HCT116 (cell line): ENCODE measurements at regions not wholly inside any gene's neighbourhood (a gene's known extent, or its start where the extent isn't known, plus 50 kb on each side); places are given as distances from the start of the nearest gene placed in this dataset.

Experiments used
- ATAC-seq: fragments of 200-7000 bp; cut with Tn5 transposase; 2 replicates; pipeline ENCODE4 v1.9.1; 2020; ENCODE audit warnings: mild to moderate bottlenecking, moderate library complexity
- BruUV-seq: library from RNA; stranded (reverse); fragments of 400-500 nt; replicated peaks from 2 replicates; lab custom pipeline; 2021; lab: Mats Ljungman, UMichigan
- CTCF ChIA-PET: fragments of 300-600 bp; sonication (Branson Sonifier 250); formaldehyde crosslinking; loops from one replicate; lab custom pipeline; 2021; ENCODE audit warnings: antibody characterized with exemption; lab: Charles Lee
- POLR2A ChIA-PET: fragments of 300-600, 350-600 bp; sonication (Branson Sonifier 250); formaldehyde crosslinking; loops from one replicate; lab custom pipeline; 2021; ENCODE audit warnings: antibody characterized with exemption; lab: Charles Lee
- RAD21 ChIA-PET, 2 experiments: fragments of 300-600 bp; sonication (Branson Sonifier 250); formaldehyde crosslinking; loops; one replicate each; lab custom pipeline; 2023; ENCODE audit warnings: low total read pairs in 2 of 2; ENCODE audit not compliant: uncharacterized antibody in 2 of 2, unreplicated experiment in 2 of 2, low non-redundant PET in 1 of 2; lab: Charles Lee
- DNase-seq: peaks from one replicate; pipeline ENCODE4 v3.0.0-alpha.2; 2010; ENCODE audit warnings: low read depth, low spot score
- H2AFZ ChIP-seq: fragments of 200-600 bp; shearing (Covaris generic), sonication (generic); 2 replicates; pipeline ENCODE4 v1.6.1; 2017; ENCODE audit warnings: low read depth, mixed run types, mixed read lengths, antibody characterized with exemption, low read length; ENCODE audit not compliant: poor library complexity, severe bottlenecking
- H3K27ac ChIP-seq: 2 replicates; pipeline ENCODE4 v1.5.1; 2012; ENCODE audit warnings: low read depth, low read length
- H3K27me3 ChIP-seq: fragments of 200-600 bp; sonication (generic); 2 replicates; pipeline ENCODE4 v1.6.1; 2016; ENCODE audit warnings: mixed run types, low read length, mixed read lengths; ENCODE audit not compliant: insufficient read depth
- H3K36me3 ChIP-seq, 2 experiments: fragments of 200-500 bp in 1 of 2; fragments of 200-600 bp in 1 of 2; sonication (Bioruptor generic) in 1 of 2; sonication (generic) in 1 of 2; 2 replicates each; pipeline versions ENCODE4 v1.5.1 to v1.6.1; 2014 to 2016; ENCODE audit warnings: low read length in 2 of 2, inconsistent platforms in 1 of 2, mixed read lengths in 1 of 2, mixed run types in 1 of 2; ENCODE audit not compliant: insufficient read depth in 2 of 2, control insufficient read depth in 1 of 2
- H3K4me1 ChIP-seq, 2 experiments: fragments of 200-600 bp in 1 of 2; sonication (generic) in 1 of 2; 2 replicates each; pipeline versions ENCODE4 v1.5.1 to v1.6.1; 2012 to 2017; ENCODE audit warnings: low read length in 2 of 2, inconsistent platforms in 1 of 2, mild to moderate bottlenecking in 1 of 2, mixed read lengths in 1 of 2, mixed run types in 1 of 2, moderate library complexity in 1 of 2; ENCODE audit not compliant: insufficient read depth in 2 of 2, control insufficient read depth in 1 of 2
- H3K4me2 ChIP-seq: fragments of 200-600 bp; sonication (generic); 2 replicates; pipeline ENCODE4 v1.6.1; 2017; ENCODE audit warnings: mixed run types, low read length, mixed read lengths
- H3K4me3 ChIP-seq, 2 experiments: fragments of 200-600 bp in 1 of 2; sonication (generic) in 1 of 2; replicated peaks in 1 of 2; 2 replicates each; pipeline ENCODE4 v1.5.1; 2011 to 2016; ENCODE audit warnings: low read length in 2 of 2, control low read depth in 1 of 2, low read depth in 1 of 2, mild to moderate bottlenecking in 1 of 2, mixed read lengths in 1 of 2, mixed run types in 1 of 2
- H3K79me2 ChIP-seq: fragments of 200-600 bp; sonication (generic); 2 replicates; pipeline ENCODE4 v1.6.1; 2017; ENCODE audit warnings: mild to moderate bottlenecking, mixed run types, low read length, moderate library complexity, mixed read lengths; ENCODE audit not compliant: insufficient read depth
- H3K9ac ChIP-seq: fragments of 200-600 bp; sonication (generic); 2 replicates; pipeline ENCODE4 v1.6.1; 2016; ENCODE audit warnings: low read length, mixed read lengths
- H3K9me2 ChIP-seq: fragments of 200-600 bp; sonication (generic), shearing (Covaris generic); 2 replicates; pipeline ENCODE4 v1.6.1; 2017; ENCODE audit warnings: mixed run types, mild to moderate bottlenecking, moderate library complexity; ENCODE audit not compliant: insufficient read depth
- H3K9me3 ChIP-seq, 2 experiments: fragments of 200-500 bp in 1 of 2; fragments of 200-600 bp in 1 of 2; sonication (Bioruptor generic) in 1 of 2; sonication (generic) in 1 of 2; 2 replicates each; pipeline ENCODE4 v1.6.1; 2014 to 2017; ENCODE audit warnings: low read length in 2 of 2, mixed read lengths in 2 of 2, inconsistent platforms in 1 of 2, low read depth in 1 of 2, mild to moderate bottlenecking in 1 of 2, mixed run types in 1 of 2, moderate library complexity in 1 of 2; ENCODE audit not compliant: control insufficient read depth in 1 of 2, insufficient read depth in 1 of 2
- H4K20me1 ChIP-seq: fragments of 200-600 bp; sonication (generic), shearing (Covaris generic); 2 replicates; pipeline ENCODE4 v1.6.1; 2017; ENCODE audit warnings: mixed run types, mild to moderate bottlenecking, moderate library complexity; ENCODE audit not compliant: insufficient read depth
- EGR1 ChIP-seq: IDR thresholded peaks from 2 replicates; pipeline ENCODE4 v1.6.1; 2012; ENCODE audit warnings: low read depth
- EZH2phosphoT487 ChIP-seq: fragments of 200-600 bp; IDR thresholded peaks from 2 replicates; pipeline ENCODE4 v1.6.1; 2018; ENCODE audit warnings: antibody characterized with exemption, borderline replicate concordance
- SRF ChIP-seq: IDR thresholded peaks from 2 replicates; pipeline ENCODE4 v1.6.1; 2012; ENCODE audit warnings: low read depth
- intact Hi-C: fragments of 100-400 bp; cut with micrococcal nuclease; formaldehyde crosslinking; loops from 2 replicates; pipeline ENCODE4 v1.10.0; 2022
- TF ChIP-seq, protein P1 (sequence below): IDR thresholded peaks from 2 replicates; pipeline ENCODE4 v1.6.1; 2012; ENCODE audit warnings: low read depth
- TF ChIP-seq, protein P2 (sequence below), 3 experiments: fragments of 200-600 bp in 1 of 3; sonication (generic) in 1 of 3; IDR thresholded peaks in 2 of 3; conservative IDR thresholded peaks in 1 of 3; 2 replicates each; pipeline ENCODE4 v1.5.1; 2012 to 2017; ENCODE audit warnings: low read depth in 2 of 3, low read length in 2 of 3, antibody characterized with exemption in 1 of 3, borderline replicate concordance in 1 of 3, control low read depth in 1 of 3, mild to moderate bottlenecking in 1 of 3, mixed read lengths in 1 of 3, mixed run types in 1 of 3, moderate library complexity in 1 of 3; ENCODE audit not compliant: insufficient read depth in 1 of 3

DNA sequence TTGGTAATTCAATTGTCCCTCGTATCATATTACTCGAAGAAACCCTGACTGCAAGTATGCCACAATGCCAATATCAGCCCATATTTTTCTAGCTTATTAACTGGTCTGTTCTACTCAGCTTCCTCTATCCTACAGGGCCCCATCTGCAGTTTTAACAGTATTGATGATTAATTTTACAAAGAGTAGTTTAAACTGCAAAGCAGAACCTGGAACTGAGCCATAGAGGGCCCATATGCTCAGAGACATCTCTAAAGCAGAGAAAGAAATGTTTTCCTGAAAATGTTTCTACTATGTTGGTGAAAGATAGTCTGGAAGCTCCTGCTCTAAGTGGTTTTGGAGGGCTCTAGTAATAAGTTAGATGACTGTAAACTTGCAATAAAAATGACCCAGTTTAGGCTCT lies 259.4 kb upstream of the CENPE start:
- POLR2A ChIA-PET = no interaction called here
- Histone ChIP-seq H3K9me2 (no peaks in the 10 kb centered on the region), H4K20me1 (no peaks in the 10 kb centered on the region), H3K27me3 (no peaks in the 10 kb centered on the region), H3K36me3 (no peaks in the 10 kb centered on the region), H3K79me2 (no peaks in the 10 kb centered on the region), H3K27ac (no peak overlapping the region), H3K4me2 (no peak overlapping the region), H3K4me3 (no peak overlapping the region), H3K9ac (no peak overlapping the region), H2AFZ (no peak overlapping the region), H3K4me1 (no peaks in the 10 kb centered on the region), H3K9me3 (no peaks in the 10 kb centered on the region)
- TF ChIP-seq, protein P1, sequence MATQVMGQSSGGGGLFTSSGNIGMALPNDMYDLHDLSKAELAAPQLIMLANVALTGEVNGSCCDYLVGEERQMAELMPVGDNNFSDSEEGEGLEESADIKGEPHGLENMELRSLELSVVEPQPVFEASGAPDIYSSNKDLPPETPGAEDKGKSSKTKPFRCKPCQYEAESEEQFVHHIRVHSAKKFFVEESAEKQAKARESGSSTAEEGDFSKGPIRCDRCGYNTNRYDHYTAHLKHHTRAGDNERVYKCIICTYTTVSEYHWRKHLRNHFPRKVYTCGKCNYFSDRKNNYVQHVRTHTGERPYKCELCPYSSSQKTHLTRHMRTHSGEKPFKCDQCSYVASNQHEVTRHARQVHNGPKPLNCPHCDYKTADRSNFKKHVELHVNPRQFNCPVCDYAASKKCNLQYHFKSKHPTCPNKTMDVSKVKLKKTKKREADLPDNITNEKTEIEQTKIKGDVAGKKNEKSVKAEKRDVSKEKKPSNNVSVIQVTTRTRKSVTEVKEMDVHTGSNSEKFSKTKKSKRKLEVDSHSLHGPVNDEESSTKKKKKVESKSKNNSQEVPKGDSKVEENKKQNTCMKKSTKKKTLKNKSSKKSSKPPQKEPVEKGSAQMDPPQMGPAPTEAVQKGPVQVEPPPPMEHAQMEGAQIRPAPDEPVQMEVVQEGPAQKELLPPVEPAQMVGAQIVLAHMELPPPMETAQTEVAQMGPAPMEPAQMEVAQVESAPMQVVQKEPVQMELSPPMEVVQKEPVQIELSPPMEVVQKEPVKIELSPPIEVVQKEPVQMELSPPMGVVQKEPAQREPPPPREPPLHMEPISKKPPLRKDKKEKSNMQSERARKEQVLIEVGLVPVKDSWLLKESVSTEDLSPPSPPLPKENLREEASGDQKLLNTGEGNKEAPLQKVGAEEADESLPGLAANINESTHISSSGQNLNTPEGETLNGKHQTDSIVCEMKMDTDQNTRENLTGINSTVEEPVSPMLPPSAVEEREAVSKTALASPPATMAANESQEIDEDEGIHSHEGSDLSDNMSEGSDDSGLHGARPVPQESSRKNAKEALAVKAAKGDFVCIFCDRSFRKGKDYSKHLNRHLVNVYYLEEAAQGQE = no peak
- TF ChIP-seq EGR1 (no peak), EZH2phosphoT487 (no peak), SRF (no peak)
- TF ChIP-seq, protein P2, sequence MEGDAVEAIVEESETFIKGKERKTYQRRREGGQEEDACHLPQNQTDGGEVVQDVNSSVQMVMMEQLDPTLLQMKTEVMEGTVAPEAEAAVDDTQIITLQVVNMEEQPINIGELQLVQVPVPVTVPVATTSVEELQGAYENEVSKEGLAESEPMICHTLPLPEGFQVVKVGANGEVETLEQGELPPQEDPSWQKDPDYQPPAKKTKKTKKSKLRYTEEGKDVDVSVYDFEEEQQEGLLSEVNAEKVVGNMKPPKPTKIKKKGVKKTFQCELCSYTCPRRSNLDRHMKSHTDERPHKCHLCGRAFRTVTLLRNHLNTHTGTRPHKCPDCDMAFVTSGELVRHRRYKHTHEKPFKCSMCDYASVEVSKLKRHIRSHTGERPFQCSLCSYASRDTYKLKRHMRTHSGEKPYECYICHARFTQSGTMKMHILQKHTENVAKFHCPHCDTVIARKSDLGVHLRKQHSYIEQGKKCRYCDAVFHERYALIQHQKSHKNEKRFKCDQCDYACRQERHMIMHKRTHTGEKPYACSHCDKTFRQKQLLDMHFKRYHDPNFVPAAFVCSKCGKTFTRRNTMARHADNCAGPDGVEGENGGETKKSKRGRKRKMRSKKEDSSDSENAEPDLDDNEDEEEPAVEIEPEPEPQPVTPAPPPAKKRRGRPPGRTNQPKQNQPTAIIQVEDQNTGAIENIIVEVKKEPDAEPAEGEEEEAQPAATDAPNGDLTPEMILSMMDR (IDR thresholded peaks at IDR 0.05 in 2 of 3, conservative IDR thresholded peaks at IDR 0.05 in 1 of 3; ENCODE audit: borderline replicate concordance in 1 of 3, insufficient read depth in 1 of 3, low read depth in 2 of 3, low read length in 2 of 3) = no peak
- BruUV-seq = no TSS peak
- intact Hi-C loops = no loop called here
- CTCF ChIA-PET = no interaction called here
- RAD21 ChIA-PET = no interaction called here
- no peak for DNase-seq
- ATAC-seq = no peak
